Heart left ventricle (tissue), 16 donors: ENCODE measurements at regions not wholly inside any gene's neighbourhood (a gene's known extent, or its start where the extent isn't known, plus 50 kb on each side); places are given as distances from the start of the nearest gene placed in this dataset.

Source experiments
- ATAC-seq, 4 donors: fragments of 200-7000 bp; cut with Tn5 transposase; one replicate each; pipeline ENCODE4 v1.9.1; 2020 to 2022; ENCODE audit warnings: moderate library complexity in 4 of 4, mild to moderate bottlenecking in 3 of 4, moderate number of reproducible peaks in 1 of 4
- DNase-seq, 5 donors: peaks; one replicate each; pipeline ENCODE4 v3.0.0-alpha.2; 2020
- H3K27ac ChIP-seq, 12 donors: fragments of 200-600 bp; sonication (generic) in 4 of 12; one replicate each; pipeline versions ENCODE4 v1.5.0 to v1.8.0; 2016 to 2022; ENCODE audit warnings: mild to moderate bottlenecking in 2 of 12
- H3K27me3 ChIP-seq, 9 donors: fragments of 200-600 bp; sonication (generic) in 2 of 9; one replicate each; pipeline versions ENCODE4 v1.5.1 to v1.8.0; 2016 to 2022; ENCODE audit warnings: mild to moderate bottlenecking in 3 of 9
- H3K36me3 ChIP-seq, 9 donors: fragments of 200-600 bp; sonication (generic) in 2 of 9; one replicate each; pipeline versions ENCODE4 v1.5.0 to v1.8.0; 2018 to 2022; ENCODE audit warnings: mild to moderate bottlenecking in 2 of 9
- H3K4me1 ChIP-seq, 12 donors: fragments of 200-600 bp; sonication (generic) in 4 of 12; one replicate each; pipeline versions ENCODE4 v1.5.0 to v1.8.0; 2016 to 2022; ENCODE audit warnings: mild to moderate bottlenecking in 3 of 12
- H3K4me3 ChIP-seq, 12 donors: fragments of 200-600 bp; sonication (generic) in 4 of 12; one replicate each; pipeline versions ENCODE4 v1.5.0 to v1.8.0; 2017 to 2022; ENCODE audit warnings: mild to moderate bottlenecking in 9 of 12, moderate library complexity in 4 of 12
- H3K9me3 ChIP-seq, 12 donors: fragments of 200-600 bp; sonication (generic) in 4 of 12; one replicate each; pipeline versions ENCODE4 v1.5.0 to v1.8.0; 2016 to 2022; ENCODE audit warnings: mild to moderate bottlenecking in 1 of 12
- CTCF ChIP-seq, 12 donors: fragments of 200-600 bp; sonication (generic) in 4 of 12; IDR thresholded peaks; one replicate each; pipeline versions ENCODE4 v1.5.0 to v1.8.0; 2018 to 2022; ENCODE audit warnings: antibody characterized with exemption in 12 of 12, mild to moderate bottlenecking in 5 of 12
- POLR2A ChIP-seq, 2 donors: fragments of 450-650 bp; IDR thresholded peaks; one replicate each; pipeline ENCODE4 v1.6.1; 2017; ENCODE audit warnings: antibody characterized with exemption in 2 of 2, mild to moderate bottlenecking in 2 of 2, moderate library complexity in 2 of 2
- WGBS, 4 donors: extraction: QIAGEN DNeasy Blood & Tissue Kit in 2 of 4; methylation state at CpG; one replicate each; pipeline versions ENCODE4 v1.1.5 to v1.1.7; 2013 to 2018; 5-methylcytosine and 5-hydroxymethylcytosine counted together
- intact Hi-C, 10 donors: fragments of 100-400 bp; cut with DNase I; formaldehyde crosslinking; loops; one replicate each; pipeline versions ENCODE4 v1.11.1 to v1.14.2; 2022
- donor health status: ischemic (EF 13 %, LVEDD 7.1; RV severe dilation, severe dysfunction).
- donor health status: healthy with polysubstance abuse.
- donor health status: DM: no; HTN: yes; CAD: no.
- donor health status: DM: no; HTN: no; CAD: no.
- donor health status: ischemic (EF 25% LVEDD 6.9; RV normal size, moderate dysfunction).
- donor health status: ischemic (EF 25% LVEDD 5.7; RV mildly dilated, moderate dysfunction).
- donor health status: healthy.
- donor health status: DM: yes; HTN: yes; CAD: no.
- donor health status: ischemic (EF 35%, LVEDD 5.7; RV mildly dilated, moderate dysfunction).
- donor health status: nonischemic (EF 11% LVEDD 7.7; RV severe dilation, severe dysfunction).
- donor health status: DM: yes; HTN: yes; CAD: no.
- donor health status: PGD.
- donor health status: ischemic (EF 29% LVEDD 5.4; RV normal size, mild dysfunction).
- donor health status: nonischemic (EF 23%, LVEDD 6.1; RV moderate dilation, normal function).

- TF ChIP-seq POLR2A (IDR thresholded peaks at IDR 0.05) (no peak), CTCF (IDR thresholded peaks at IDR 0.05) (no peak)
- Histone ChIP-seq H3K27me3 (no peaks in the 10 kb centered on the region), H3K4me1 (no peaks in the 10 kb centered on the region), H3K36me3 (no peaks in the 10 kb centered on the region), H3K9me3 (no peaks in the 10 kb centered on the region), H3K27ac (no peak overlapping the region), H3K4me3 (no peak overlapping the region)
- no peak for DNase-seq
- intact Hi-C loops, result loop anchor here in 4 of 10 donors (10.0 kb wide), 1 partner anchor 213 kb away; no protein-coding TSS in a partner anchor
- no peak for ATAC-seq
These were observed 219.0 kb upstream of the HS6ST1 start for GRCh38 chr2:128537646-128538045.

- no peak for ATAC-seq
- no peak for DNase-seq
- no peak overlapping the region for H3K27ac ChIP-seq
- intact Hi-C loops, result loop anchor here in 4 of 10 donors (10.0 kb wide), 1 partner anchor 214 kb away; no protein-coding TSS in a partner anchor
- no peaks in the 10 kb centered on the region for H3K4me1 ChIP-seq
- no peaks in the 10 kb centered on the region for H3K9me3 ChIP-seq
- TF ChIP-seq CTCF (IDR thresholded peaks at IDR 0.05) (no peak), POLR2A (IDR thresholded peaks at IDR 0.05) (no peak)
- no peak overlapping the region for H3K4me3 ChIP-seq
- H3K36me3 ChIP-seq, result no peaks in the 10 kb centered on the region
- no peaks in the 10 kb centered on the region for H3K27me3 ChIP-seq
- 91 to 100% (median 96%) methylated on average over 2 of the region's 2 CpGs for WGBS, 4 donors
These were observed 219.7 kb upstream of the HS6ST1 start for GRCh38 chr2:128538396-128538795.

- H3K9me3 ChIP-seq, result no peaks in the 10 kb centered on the region
- DNase-seq (no peak), ATAC-seq (no peak)
- no peaks in the 10 kb centered on the region for H3K4me1 ChIP-seq
- intact Hi-C loops, result no loop called here
- H3K27ac ChIP-seq, result no peak overlapping the region
- WGBS, 4 donors, result 96 to 99% (median 96%) methylated on average over 3 of the region's 3 CpGs
- TF ChIP-seq CTCF (IDR thresholded peaks at IDR 0.05), result no peak
- TF ChIP-seq POLR2A (IDR thresholded peaks at IDR 0.05), result no peak
- H3K4me3 ChIP-seq, result no peak overlapping the region
- H3K27me3 ChIP-seq, result no peaks in the 10 kb centered on the region
- H3K36me3 ChIP-seq, result no peaks in the 10 kb centered on the region
These were observed 222.0 kb upstream of the HS6ST1 start for GRCh38 chr2:128540670-128541069.

GRCh38 chr2:128541448-128541847 is 222.8 kb upstream of the HS6ST1 start:
- WGBS, 4 donors, result 87 to 91% (median 87%) methylated on average over 2 of the region's 2 CpGs
- Histone ChIP-seq H3K4me1 (no peaks in the 10 kb centered on the region), H3K9me3 (no peaks in the 10 kb centered on the region), H3K27me3 (no peaks in the 10 kb centered on the region), H3K27ac (no peak overlapping the region), H3K4me3 (no peak overlapping the region), H3K36me3 (no peaks in the 10 kb centered on the region)
- TF ChIP-seq CTCF (IDR thresholded peaks at IDR 0.05) (no peak), POLR2A (IDR thresholded peaks at IDR 0.05) (no peak)
- intact Hi-C loops, result no loop called here
- DNase-seq (no peak), ATAC-seq (no peak)
